IMR-90 (cell line): ENCODE measurements at regions not wholly inside any gene's neighbourhood (a gene's known extent, or its start where the extent isn't known, plus 50 kb on each side); places are given as distances from the start of the nearest gene placed in this dataset.
A peak's percentile ranks its signal among the peaks of the same experiment; 100 is the strongest.

Experiments
- ATAC-seq: fragments of 200-7000 bp; cut with Tn5 transposase; 2 replicates; pipeline ENCODE4 v1.9.1; 2020; ENCODE audit warnings: low read depth, mild to moderate bottlenecking, moderate library complexity
- BruUV-seq: library from RNA; stranded (reverse); fragments of 400-500 nt; replicated peaks from 2 replicates; lab custom pipeline; 2021; lab: Mats Ljungman, UMichigan
- CTCF ChIA-PET: fragments of 300-600 bp; formaldehyde crosslinking; extraction: SDS; loops from one replicate; lab custom pipeline; 2021; ENCODE audit warnings: antibody characterized with exemption; lab: Yijun Ruan, JAX
- POLR2A ChIA-PET: fragments of 300-600 bp; sonication (Branson Sonifier 250); formaldehyde crosslinking; loops from one replicate; lab custom pipeline; 2022; ENCODE audit warnings: antibody characterized with exemption; ENCODE audit not compliant: unreplicated experiment; lab: Charles Lee
- DNase-seq: peaks from one replicate; pipeline ENCODE4 v3.0.0; 2013
- H2AFZ ChIP-seq: replicated peaks from 2 replicates; pipeline ENCODE3; 2013; ENCODE audit warnings: low read length, mild to moderate bottlenecking; ENCODE audit not compliant: poor library complexity
- H2AK5ac ChIP-seq: 2 replicates; pipeline ENCODE4 v1.6.1; 2013; ENCODE audit warnings: low read depth, low read length, inconsistent platforms
- H2AK9ac ChIP-seq: replicated peaks from 2 replicates; pipeline ENCODE3; 2013; ENCODE audit warnings: mild to moderate bottlenecking, low read depth, low read length, moderate library complexity; ENCODE audit not compliant: poor library complexity
- H2BK120ac ChIP-seq: 2 replicates; pipeline ENCODE4 v1.6.1; 2013; ENCODE audit warnings: low read depth, low read length, inconsistent platforms
- H2BK15ac ChIP-seq: 3 replicates; pipeline ENCODE4 v1.6.1; 2013; ENCODE audit warnings: low read depth, low read length, inconsistent platforms
- H2BK20ac ChIP-seq: 2 replicates; pipeline ENCODE4 v1.6.1; 2013; ENCODE audit warnings: low read depth, mild to moderate bottlenecking, inconsistent platforms, low read length, moderate library complexity
- H2BK5ac ChIP-seq: 2 replicates; pipeline ENCODE4 v1.6.1; 2013; ENCODE audit warnings: mild to moderate bottlenecking, low read depth, low read length, inconsistent platforms; ENCODE audit not compliant: poor library complexity, severe bottlenecking
- H3K14ac ChIP-seq: replicated peaks from 2 replicates; pipeline ENCODE4 v1.6.1; 2013; ENCODE audit warnings: low read depth, low read length, inconsistent platforms
- H3K18ac ChIP-seq: 2 replicates; pipeline ENCODE4 v1.6.1; 2013; ENCODE audit warnings: low read depth, low read length, control low read depth
- H3K23ac ChIP-seq: 2 replicates; pipeline ENCODE4 v1.6.1; 2013; ENCODE audit warnings: low read depth, low read length, inconsistent platforms
- H3K27ac ChIP-seq: 2 replicates; pipeline ENCODE4 v1.5.1; 2013; ENCODE audit warnings: mild to moderate bottlenecking, control low read depth, low read length; ENCODE audit not compliant: insufficient read depth
- H3K27me3 ChIP-seq: 2 replicates; pipeline ENCODE4 v1.6.1; 2013; ENCODE audit warnings: low read length; ENCODE audit not compliant: control insufficient read depth, insufficient read depth
- H3K36me3 ChIP-seq: 2 replicates; pipeline ENCODE4 v1.6.1; 2013; ENCODE audit warnings: low read length, mixed read lengths; ENCODE audit not compliant: control insufficient read depth, insufficient read depth
- H3K4ac ChIP-seq: 2 replicates; pipeline ENCODE4 v1.6.1; 2013; ENCODE audit warnings: low read depth, low read length, inconsistent platforms
- H3K4me1 ChIP-seq: 2 replicates; pipeline ENCODE4 v1.6.1; 2013; ENCODE audit warnings: low read length, mixed read lengths; ENCODE audit not compliant: control insufficient read depth, insufficient read depth
- H3K4me2 ChIP-seq: 2 replicates; pipeline ENCODE4 v1.6.1; 2013; ENCODE audit warnings: low read depth, mild to moderate bottlenecking, control low read depth, low read length, moderate library complexity
- H3K4me3 ChIP-seq: 2 replicates; pipeline ENCODE4 v1.5.1; 2013; ENCODE audit warnings: low read depth, mild to moderate bottlenecking, control low read depth, low read length, moderate library complexity; ENCODE audit not compliant: insufficient read depth
- H3K56ac ChIP-seq: 2 replicates; pipeline ENCODE4 v1.6.1; 2013; ENCODE audit warnings: low read length, inconsistent platforms; ENCODE audit not compliant: insufficient read depth; ENCODE audit errors: extremely low read depth
- H3K79me1 ChIP-seq, 2 experiments: 2 replicates each; pipeline ENCODE4 v1.6.1; 2013; ENCODE audit warnings: low read length in 2 of 2, inconsistent platforms in 1 of 2, low read depth in 1 of 2
- H3K9ac ChIP-seq: 2 replicates; pipeline ENCODE4 v1.6.1; 2013; ENCODE audit warnings: low read depth, low read length, control low read depth
- H3K9me1 ChIP-seq: 2 replicates; pipeline ENCODE4 v1.6.1; 2013; ENCODE audit warnings: low read length, inconsistent platforms; ENCODE audit not compliant: insufficient read depth
- H3K9me3 ChIP-seq: 2 replicates; pipeline ENCODE4 v1.6.1; 2013; ENCODE audit warnings: low read length; ENCODE audit not compliant: control insufficient read depth, insufficient read depth
- H4K20me1 ChIP-seq: 2 replicates; pipeline ENCODE4 v1.6.1; 2013; ENCODE audit warnings: low read length, inconsistent platforms; ENCODE audit not compliant: insufficient read depth
- H4K5ac ChIP-seq: 2 replicates; pipeline ENCODE4 v1.6.1; 2013; ENCODE audit warnings: mild to moderate bottlenecking, low read depth, low read length, control low read depth
- H4K8ac ChIP-seq, 2 experiments: 2 replicates each; pipeline ENCODE4 v1.6.1; 2013; ENCODE audit warnings: low read depth in 2 of 2, low read length in 2 of 2, control low read depth in 1 of 2, inconsistent platforms in 1 of 2
- H4K91ac ChIP-seq: 2 replicates; pipeline ENCODE4 v1.6.1; 2013; ENCODE audit warnings: low read depth, low read length, inconsistent platforms; ENCODE audit not compliant: insufficient read depth
- FOS ChIP-seq: fragments of 150-350 bp; IDR thresholded peaks from 2 replicates; pipeline ENCODE4 v1.6.1; 2016; ENCODE audit warnings: low read depth, low read length
- RAD21 ChIP-seq: IDR thresholded peaks from 2 replicates; pipeline ENCODE4 v1.6.1; 2012; ENCODE audit warnings: low read length, improper control_type of control experiment
- SMC3 ChIP-seq: fragments of 150-350 bp; IDR thresholded peaks from 2 replicates; pipeline ENCODE4 v1.6.1; 2016; ENCODE audit warnings: low read depth, mild to moderate bottlenecking, antibody characterized with exemption, low read length, moderate library complexity
- WGBS, 2 experiments: methylation state at CpG; one replicate each; pipeline versions ENCODE4 v1.1.5 to v1.1.7; 2013; ENCODE audit warnings: missing lambda C conversion rate in 2 of 2; ENCODE audit not compliant: insufficient read length in 1 of 2; ENCODE audit errors: extremely low coverage in 2 of 2; 5-methylcytosine and 5-hydroxymethylcytosine counted together
- dilution Hi-C: fragments of 300-500 bp; cut with HindIII; formaldehyde crosslinking; loops from one replicate; pipeline ENCODE4 v1.14.3; 2018; ENCODE audit warnings: low sequenced_read_pairs; ENCODE audit not compliant: unreplicated experiment
- in situ Hi-C: fragments of 300-500 bp; cut with MboI; formaldehyde crosslinking; loops from 3 replicates; pipeline ENCODE4 v1.14.3; 2019; ENCODE audit warnings: low sequenced_read_pairs, inconsistent platforms, mixed read lengths
- intact Hi-C: fragments of 100-400 bp; cut with micrococcal nuclease; formaldehyde crosslinking; loops from 2 replicates; pipeline ENCODE4 v1.10.0; 2022
- TF ChIP-seq, protein P1 (sequence below): conservative IDR thresholded peaks from 2 replicates; pipeline ENCODE4 v1.5.1; 2012; ENCODE audit warnings: mild to moderate bottlenecking, low read depth, low read length, improper control_type of control experiment
- TF ChIP-seq, protein P2 (sequence below): fragments of 150-350 bp; IDR thresholded peaks from 2 replicates; pipeline ENCODE4 v1.6.1; 2016; ENCODE audit warnings: low read depth, mild to moderate bottlenecking, low read length, moderate library complexity, borderline replicate concordance

DNA sequence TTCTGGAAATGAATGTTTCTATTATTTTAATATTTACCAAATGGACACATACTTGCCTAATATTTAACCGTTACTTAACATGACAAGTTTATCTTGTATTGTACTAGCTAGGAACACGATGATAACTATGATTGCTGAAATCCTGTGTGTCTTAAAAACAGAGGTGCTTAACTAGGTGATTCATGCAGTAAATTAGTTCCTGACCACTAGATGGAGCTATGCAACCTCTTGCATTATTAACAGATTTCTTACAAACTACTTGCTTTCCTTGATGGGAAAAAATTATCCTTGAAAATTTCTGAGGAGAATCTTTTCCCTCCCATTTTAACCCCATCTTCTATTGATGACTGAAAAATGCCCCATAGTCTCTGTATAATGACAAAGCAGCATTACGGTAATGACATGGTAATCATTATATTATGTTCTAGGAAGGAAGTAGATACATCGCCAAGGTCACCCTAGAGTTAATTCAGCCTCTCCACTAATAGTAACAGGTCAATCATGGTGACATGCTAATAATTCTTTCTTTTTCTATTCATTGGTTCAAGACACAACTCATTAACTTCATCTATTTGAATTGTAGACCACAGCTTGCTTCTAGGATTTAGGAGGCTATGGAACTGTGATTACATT, 844.2 kb downstream of the RAPGEF2 start:
- H3K4ac ChIP-seq = no peak overlapping the region
- H3K56ac ChIP-seq = no peak overlapping the region
- H3K4me2 ChIP-seq = no peak overlapping the region
- no peak overlapping the region for H4K91ac ChIP-seq
- no peak overlapping the region for H4K5ac ChIP-seq
- H2BK5ac ChIP-seq = no peak overlapping the region
- H3K79me1 ChIP-seq = no peaks in the 10 kb centered on the region
- no peaks in the 10 kb centered on the region for H3K9me1 ChIP-seq
- ATAC-seq (no peak), DNase-seq (peak; percentile 45)
- no peak overlapping the region for H2AK5ac ChIP-seq
- no peak overlapping the region for H2AK9ac ChIP-seq
- no CpG with 5 or more reads among the region's 4 CpGs for WGBS, 2 experiments
- H2AFZ ChIP-seq = no peak overlapping the region
- no peak overlapping the region for H3K4me3 ChIP-seq
- H2BK20ac ChIP-seq = no peak overlapping the region
- CTCF ChIA-PET = interaction anchor here (1.1 kb wide), 1 partner anchor 10 kb away, joined by 4 read pairs; no protein-coding TSS in a partner anchor
- H2BK120ac ChIP-seq = no peak overlapping the region
- no peak overlapping the region for H3K9ac ChIP-seq
- POLR2A ChIA-PET = no interaction called here
- dilution Hi-C loops = no loop called here
- H4K20me1 ChIP-seq = no peaks in the 10 kb centered on the region
- BruUV-seq = no TSS peak
- TF ChIP-seq, protein P1, sequence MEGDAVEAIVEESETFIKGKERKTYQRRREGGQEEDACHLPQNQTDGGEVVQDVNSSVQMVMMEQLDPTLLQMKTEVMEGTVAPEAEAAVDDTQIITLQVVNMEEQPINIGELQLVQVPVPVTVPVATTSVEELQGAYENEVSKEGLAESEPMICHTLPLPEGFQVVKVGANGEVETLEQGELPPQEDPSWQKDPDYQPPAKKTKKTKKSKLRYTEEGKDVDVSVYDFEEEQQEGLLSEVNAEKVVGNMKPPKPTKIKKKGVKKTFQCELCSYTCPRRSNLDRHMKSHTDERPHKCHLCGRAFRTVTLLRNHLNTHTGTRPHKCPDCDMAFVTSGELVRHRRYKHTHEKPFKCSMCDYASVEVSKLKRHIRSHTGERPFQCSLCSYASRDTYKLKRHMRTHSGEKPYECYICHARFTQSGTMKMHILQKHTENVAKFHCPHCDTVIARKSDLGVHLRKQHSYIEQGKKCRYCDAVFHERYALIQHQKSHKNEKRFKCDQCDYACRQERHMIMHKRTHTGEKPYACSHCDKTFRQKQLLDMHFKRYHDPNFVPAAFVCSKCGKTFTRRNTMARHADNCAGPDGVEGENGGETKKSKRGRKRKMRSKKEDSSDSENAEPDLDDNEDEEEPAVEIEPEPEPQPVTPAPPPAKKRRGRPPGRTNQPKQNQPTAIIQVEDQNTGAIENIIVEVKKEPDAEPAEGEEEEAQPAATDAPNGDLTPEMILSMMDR = peak; percentile 58
- TF ChIP-seq, protein P2, sequence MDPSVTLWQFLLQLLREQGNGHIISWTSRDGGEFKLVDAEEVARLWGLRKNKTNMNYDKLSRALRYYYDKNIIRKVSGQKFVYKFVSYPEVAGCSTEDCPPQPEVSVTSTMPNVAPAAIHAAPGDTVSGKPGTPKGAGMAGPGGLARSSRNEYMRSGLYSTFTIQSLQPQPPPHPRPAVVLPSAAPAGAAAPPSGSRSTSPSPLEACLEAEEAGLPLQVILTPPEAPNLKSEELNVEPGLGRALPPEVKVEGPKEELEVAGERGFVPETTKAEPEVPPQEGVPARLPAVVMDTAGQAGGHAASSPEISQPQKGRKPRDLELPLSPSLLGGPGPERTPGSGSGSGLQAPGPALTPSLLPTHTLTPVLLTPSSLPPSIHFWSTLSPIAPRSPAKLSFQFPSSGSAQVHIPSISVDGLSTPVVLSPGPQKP = no peak
- TF ChIP-seq RAD21 (peak; percentile 34), SMC3 (peak; percentile 31; the same call in 1 of the 2 replicates), FOS (no peak)
- H3K14ac ChIP-seq = no peak overlapping the region
- no peak overlapping the region for H3K23ac ChIP-seq
- H3K27me3 ChIP-seq = no peaks in the 10 kb centered on the region
- H4K8ac ChIP-seq = no peak overlapping the region
- no peaks in the 10 kb centered on the region for H3K9me3 ChIP-seq
- no peak overlapping the region for H3K27ac ChIP-seq
- no peak overlapping the region for H3K18ac ChIP-seq
- in situ Hi-C loops = no loop called here
- H3K4me1 ChIP-seq = no peaks in the 10 kb centered on the region
- intact Hi-C loops = no loop called here
- H2BK15ac ChIP-seq = no peak overlapping the region
- H3K36me3 ChIP-seq = no peaks in the 10 kb centered on the region
